ENCODE measurements at regions not wholly inside any gene's neighbourhood (a gene's known extent, or its start where the extent isn't known, plus 50 kb on each side); places are given as distances from the start of the nearest gene placed in this dataset.

GRCh38 chr14:56386024-56386423, 193.6 kb upstream of the TMEM260 start:
- Histone ChIP-seq H3K27me3 (ENCODE audit: control insufficient read depth in 2 of 2, insufficient read depth in 2 of 2, low read length in 2 of 2) (no peaks in the 10 kb centered on the region), H3K4me2 (replicated peaks; ENCODE audit: extremely low read depth, low read length, poor library complexity, severe bottlenecking) (no peak overlapping the region), H3K36me3 (replicated peaks in 1 of 2; ENCODE audit: control insufficient read depth in 1 of 2, insufficient read depth in 2 of 2, low read length in 2 of 2) (no peaks in the 10 kb centered on the region), H2AFZ (ENCODE audit: insufficient read depth, low read depth, low read length, poor library complexity, severe bottlenecking) (no peak overlapping the region), H4K20me1 (ENCODE audit: insufficient read depth, low read length) (no peaks in the 10 kb centered on the region), H3K4me1 (ENCODE audit: control insufficient read depth in 1 of 2, insufficient read depth in 2 of 2, low read length in 2 of 2) (no peaks in the 10 kb centered on the region), H3K4me3 (replicated peaks in 1 of 3; ENCODE audit: low read depth in 2 of 3, low read length in 3 of 3) (no peak overlapping the region), H3K27ac (ENCODE audit: low read depth in 1 of 2, low read length in 2 of 2) (no peak overlapping the region), H3K79me2 (ENCODE audit: insufficient read depth, low read length) (no peaks in the 10 kb centered on the region), H3K9me3 (replicated peaks in 1 of 2; ENCODE audit: control insufficient read depth in 1 of 2, insufficient read depth in 1 of 2, low read length in 2 of 2) (peaks cover 3 to 5% of the 10 kb centered on the region in 2 donors), H3K9ac (ENCODE audit: insufficient read depth, low read length, poor library complexity, severe bottlenecking) (no peak overlapping the region)
- peaks cover 16 to 27% (median 24%) of the 10 kb centered on the region in 7 donors for H3K9me3 Mint-ChIP-seq
- H3K27me3 Mint-ChIP-seq (ENCODE audit: low read depth in 3 of 3): peaks cover 0 to 2% (median 1%) of the 10 kb centered on the region in 3 donors
- no peak for DNase-seq
- H3K27ac Mint-ChIP-seq: no peak overlapping the region
- H3K36me3 Mint-ChIP-seq: peaks cover 0 to 3% of the 10 kb centered on the region in 2 donors
- no peak for TF ChIP-seq CTCF (IDR thresholded peaks at IDR 0.05)
- H3K4me3 Mint-ChIP-seq: no peak overlapping the region
- no peaks in the 10 kb centered on the region for H3K4me1 Mint-ChIP-seq
- intact Hi-C loops (cut with micrococcal nuclease): no loop called here

- H3K27me3 ChIP-seq (ENCODE audit: control insufficient read depth in 2 of 2, insufficient read depth in 2 of 2, low read length in 2 of 2): no peaks in the 10 kb centered on the region
- H3K36me3 Mint-ChIP-seq: peaks cover 0 to 3% of the 10 kb centered on the region in 2 donors
- peaks cover 6% of the 10 kb centered on the region for H3K4me1 Mint-ChIP-seq
- H3K4me2 ChIP-seq (replicated peaks; ENCODE audit: extremely low read depth, low read length, poor library complexity, severe bottlenecking): no peak overlapping the region
- H3K27ac ChIP-seq (ENCODE audit: low read depth in 1 of 2, low read length in 2 of 2): no peak overlapping the region
- H3K4me1 ChIP-seq (ENCODE audit: control insufficient read depth in 1 of 2, insufficient read depth in 2 of 2, low read length in 2 of 2): peaks cover 3 to 5% of the 10 kb centered on the region in 2 donors
- H3K79me2 ChIP-seq (ENCODE audit: insufficient read depth, low read length): no peaks in the 10 kb centered on the region
- no peak overlapping the region for H3K4me3 ChIP-seq (replicated peaks in 1 of 3; ENCODE audit: low read depth in 2 of 3, low read length in 3 of 3)
- H3K27me3 Mint-ChIP-seq (ENCODE audit: low read depth in 3 of 3): peaks cover 0 to 3% (median 0%) of the 10 kb centered on the region in 3 donors
- H3K9me3 Mint-ChIP-seq: peaks cover 5 to 16% (median 10%) of the 10 kb centered on the region in 7 donors
- TF ChIP-seq CTCF (IDR thresholded peaks at IDR 0.05): no peak
- no peak overlapping the region for H3K27ac Mint-ChIP-seq
- H3K9ac ChIP-seq (ENCODE audit: insufficient read depth, low read length, poor library complexity, severe bottlenecking): no peak overlapping the region
- no peak overlapping the region for H2AFZ ChIP-seq (ENCODE audit: insufficient read depth, low read depth, low read length, poor library complexity, severe bottlenecking)
- H3K4me3 Mint-ChIP-seq: no peak overlapping the region
- WGBS (ENCODE audit: insufficient coverage): no CpG with 5 or more reads among the region's 1 CpG
- no peaks in the 10 kb centered on the region for H3K36me3 ChIP-seq (replicated peaks in 1 of 2; ENCODE audit: control insufficient read depth in 1 of 2, insufficient read depth in 2 of 2, low read length in 2 of 2)
- peaks cover 0 to 5% of the 10 kb centered on the region in 2 donors for H3K9me3 ChIP-seq (replicated peaks in 1 of 2; ENCODE audit: control insufficient read depth in 1 of 2, insufficient read depth in 1 of 2, low read length in 2 of 2)
- intact Hi-C loops (cut with micrococcal nuclease): no loop called here
- H4K20me1 ChIP-seq (ENCODE audit: insufficient read depth, low read length): no peaks in the 10 kb centered on the region
- no peak for DNase-seq
Observed at GRCh38 chr14:56390859-56391258, 188.7 kb upstream of the TMEM260 start.

Measured in CD14-positive monocyte (primary cell).